ENCODE measurements at regions not wholly inside any gene's neighbourhood (a gene's known extent, or its start where the extent isn't known, plus 50 kb on each side); places are given as distances from the start of the nearest gene placed in this dataset.

- Histone ChIP-seq H3K27me3 (replicated peaks in 1 of 4; ENCODE audit: control insufficient read depth in 3 of 4, extremely low read depth in 1 of 4, insufficient read depth in 3 of 4, low read length in 3 of 4) (no peaks in the 10 kb centered on the region), H3K36me3 (ENCODE audit: control insufficient read depth in 2 of 4, insufficient read depth in 4 of 4, low read length in 3 of 4) (no peaks in the 10 kb centered on the region), H2BK12ac (ENCODE audit: low read depth, low read length) (no peak overlapping the region), H4K5ac (ENCODE audit: insufficient read length, low read depth, low read length) (no peak overlapping the region), H4K20me1 (replicated peaks in 1 of 2; ENCODE audit: control insufficient read depth in 1 of 2, insufficient read depth in 2 of 2, low read length in 2 of 2) (no peaks in the 10 kb centered on the region), H3K27ac (ENCODE audit: low read depth, low read length) (no peak overlapping the region), H3K4ac (replicated peaks; ENCODE audit: insufficient read length, low read depth, low read length) (no peak overlapping the region), H3K18ac (ENCODE audit: extremely low read depth, low read length) (no peak overlapping the region), H2BK120ac (replicated peaks; ENCODE audit: low read depth, low read length) (no peak overlapping the region), H3K79me1 (ENCODE audit: low read depth, low read length) (no peaks in the 10 kb centered on the region), H2BK15ac (ENCODE audit: low read length) (no peak overlapping the region), H2BK5ac (ENCODE audit: low read depth, low read length) (no peak overlapping the region), H3K4me3 (ENCODE audit: extremely low read depth in 1 of 4, insufficient read depth in 2 of 4, low read depth in 3 of 4, low read length in 4 of 4) (no peak overlapping the region), H2AK5ac (ENCODE audit: low read depth, low read length) (no peak overlapping the region), H3K79me2 (ENCODE audit: control insufficient read depth in 1 of 2, insufficient read depth in 2 of 2, low read length in 2 of 2) (no peaks in the 10 kb centered on the region), H3K4me1 (replicated peaks in 1 of 4; ENCODE audit: control insufficient read depth in 3 of 4, insufficient read depth in 4 of 4, low read length in 3 of 4) (no peaks in the 10 kb centered on the region), H3K23me2 (ENCODE audit: low read depth, low read length) (no peaks in the 10 kb centered on the region), H3K9ac (replicated peaks in 1 of 4; ENCODE audit: extremely low read depth in 1 of 4, low read depth in 3 of 4, low read length in 3 of 4) (no peak overlapping the region), H3K23ac (ENCODE audit: insufficient read length) (no peak overlapping the region), H2BK20ac (ENCODE audit: low read length) (no peak overlapping the region), H3K14ac (ENCODE audit: insufficient read length) (no peak overlapping the region), H2AFZ (ENCODE audit: low read length) (no peak overlapping the region), H4K91ac (replicated peaks; ENCODE audit: insufficient read length, low read length) (no peak overlapping the region), H3K56ac (replicated peaks; ENCODE audit: insufficient read length, low read depth, low read length) (no peak overlapping the region), H3K4me2 (ENCODE audit: insufficient read depth in 1 of 2, low read depth in 2 of 2, low read length in 2 of 2) (no peak overlapping the region), H4K8ac (ENCODE audit: extremely low read depth, insufficient read depth, low read length) (no peak overlapping the region), H3K9me3 (ENCODE audit: insufficient read depth in 2 of 2, low read depth in 1 of 2, low read length in 1 of 2) (no peaks in the 10 kb centered on the region)
- 84% methylated on average over 3 of the region's 3 CpGs; no CpG with 5 or more reads in 1 of the 2 experiments for WGBS, 2 experiments (ENCODE audit: extremely low coverage in 1 of 2, insufficient coverage in 1 of 2, insufficient read length in 1 of 2, insufficient replicate concordance in 2 of 2, low coverage in 1 of 2, low lambda C conversion rate in 2 of 2, missing lambda C conversion rate in 1 of 2)
- FAIRE-seq, result peak; percentile 7
- CTCF ChIA-PET (ENCODE audit: partially characterized antibody), result interaction anchor here (0.7 to 2.7 kb wide), 5 partner anchors 8 to 650 kb away, joined by 3 to 12 read pairs (median 3); no protein-coding TSS in a partner anchor
- TF ChIP-seq E2F6 (IDR thresholded peaks at IDR 0.05), result peak; percentile 17; the same call in 1 of the 2 replicates
- peak in 1 of 3 experiments; percentile 27; a peak in 1 of 4 replicates for TF ChIP-seq CTCF (IDR thresholded peaks at IDR 0.05; ENCODE audit: control extremely low read depth in 1 of 3, insufficient read depth in 1 of 3, low read depth in 1 of 3, low read length in 3 of 3)
- no peak for TF ChIP-seq GTF2F1 (IDR thresholded peaks at IDR 0.05; ENCODE audit: borderline replicate concordance, low read depth, low read length)
- no peak for TF ChIP-seq SP1 (IDR thresholded peaks at IDR 0.05; ENCODE audit: low read depth, low read length)
- TF ChIP-seq RAD21 (IDR thresholded peaks at IDR 0.05 in 1 of 2, conservative IDR thresholded peaks at IDR 0.05 in 1 of 2; ENCODE audit: low read depth in 2 of 2, low read length in 2 of 2), result peak in 1 of 2 experiments; percentile 16; a peak in 1 of 4 replicates
- POLR2A ChIA-PET (ENCODE audit: partially characterized antibody), result interaction anchor here (0.6 to 0.7 kb wide), 2 partner anchors 49 to 1113 kb away, joined by 3 to 4 read pairs; no protein-coding TSS in a partner anchor
- no peak for DNase-seq (ENCODE audit: low read depth in 1 of 2, low spot score in 2 of 2)
These were observed 128.2 kb upstream of the COX10 start for GRCh38 chr17:13940858-13941665.

Measured in H1 (cell line).